Breast epithelium (tissue), 4 donors: ENCODE measurements at regions not wholly inside any gene's neighbourhood (a gene's known extent, or its start where the extent isn't known, plus 50 kb on each side); places are given as distances from the start of the nearest gene placed in this dataset.

Experiments
- DNase-seq, 2 donors: peaks; one replicate each; pipeline ENCODE4 v3.0.0-alpha.2; 2019; ENCODE audit warnings: low spot score in 2 of 2
- H3K27ac ChIP-seq, 2 donors: fragments of 200-600 bp; sonication (generic) in 1 of 2; one replicate each; pipeline ENCODE4 v1.5.1; 2016 to 2019; ENCODE audit warnings: mild to moderate bottlenecking in 1 of 2
- H3K27me3 ChIP-seq, 2 donors: fragments of 200-600 bp; sonication (generic) in 1 of 2; one replicate each; pipeline versions ENCODE4 v1.5.1 to v1.6.0; 2017 to 2019; ENCODE audit warnings: control low read depth in 1 of 2, mild to moderate bottlenecking in 1 of 2
- H3K36me3 ChIP-seq: fragments of 200-600 bp; one replicate; pipeline ENCODE4 v1.5.1; 2019
- H3K4me1 ChIP-seq, 2 donors: fragments of 200-600 bp; sonication (generic); one replicate each; pipeline ENCODE4 v1.5.1; 2016 to 2019; ENCODE audit warnings: control low read depth in 1 of 2
- H3K4me3 ChIP-seq, 3 donors: fragments of 200-600 bp; sonication (generic); 1 replicate in 2 of 3; 2 replicates in 1 of 3; pipeline ENCODE4 v1.5.1; 2016 to 2019; ENCODE audit warnings: mild to moderate bottlenecking in 3 of 3, moderate library complexity in 2 of 3
- H3K9me3 ChIP-seq, 2 donors: fragments of 200-600 bp; sonication (generic) in 1 of 2; one replicate each; pipeline ENCODE4 v1.5.1; 2016 to 2019; ENCODE audit warnings: control low read depth in 1 of 2
- CTCF ChIP-seq, 3 donors: fragments of 450-650 bp; IDR thresholded peaks; one replicate each; pipeline ENCODE4 v1.5.1; 2016 to 2017; ENCODE audit warnings: antibody characterized with exemption in 3 of 3, mild to moderate bottlenecking in 3 of 3, moderate library complexity in 3 of 3
- POLR2A ChIP-seq: fragments of 450-650 bp; IDR thresholded peaks from one replicate; pipeline ENCODE4 v1.6.1; 2016; ENCODE audit warnings: antibody characterized with exemption, mild to moderate bottlenecking, moderate library complexity
- POLR2AphosphoS5 ChIP-seq, 3 donors: sonication (generic); formaldehyde crosslinking; IDR thresholded peaks; one replicate each; pipeline ENCODE4 v1.6.1; 2017; ENCODE audit warnings: antibody characterized with exemption in 3 of 3
- intact Hi-C: fragments of 100-400 bp; cut with DNase I; formaldehyde crosslinking; loops from one replicate; pipeline ENCODE4 v1.15.1; 2023; ENCODE audit warnings: low total_unique reads

GRCh38 chr14:44347316-44347715 lies 159.8 kb downstream of the FSCB start:
- no peak for TF ChIP-seq POLR2AphosphoS5 (IDR thresholded peaks at IDR 0.05)
- TF ChIP-seq CTCF (IDR thresholded peaks at IDR 0.05): no peak
- no peak for TF ChIP-seq POLR2A
- no peak overlapping the region for H3K27ac ChIP-seq
- H3K4me1 ChIP-seq: no peaks in the 10 kb centered on the region
- intact Hi-C loops: no loop called here
- no peaks in the 10 kb centered on the region for H3K27me3 ChIP-seq
- no peaks in the 10 kb centered on the region for H3K36me3 ChIP-seq
- DNase-seq: no peak
- H3K4me3 ChIP-seq: no peak overlapping the region
- peaks cover 14 to 27% of the 10 kb centered on the region in 2 donors for H3K9me3 ChIP-seq

DNA sequence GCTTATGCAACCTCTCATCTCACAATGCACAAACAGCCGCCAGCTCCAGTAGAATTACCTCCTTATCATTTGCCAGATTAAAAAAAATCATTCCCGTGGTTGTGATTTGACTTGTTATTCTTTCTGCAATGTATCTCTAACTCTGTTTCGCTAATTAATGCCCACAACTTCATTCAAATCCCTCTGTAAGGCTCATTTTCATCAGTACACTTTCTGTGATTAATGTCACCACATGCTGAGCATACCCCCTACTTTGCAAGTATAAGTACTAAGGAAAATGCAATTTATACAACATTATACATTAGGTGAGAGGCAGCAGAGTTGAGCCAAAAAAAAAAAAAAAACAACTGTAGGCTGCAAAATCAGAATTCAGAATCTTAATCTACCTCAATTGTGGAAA lies 166.0 kb downstream of the FSCB start:
- no peak for TF ChIP-seq POLR2A
- TF ChIP-seq CTCF (IDR thresholded peaks at IDR 0.05): no peak
- no peak for TF ChIP-seq POLR2AphosphoS5 (IDR thresholded peaks at IDR 0.05)
- no peak for DNase-seq
- no peak overlapping the region for H3K4me3 ChIP-seq
- peaks cover 0 to 5% of the 10 kb centered on the region in 2 donors for H3K9me3 ChIP-seq
- no peaks in the 10 kb centered on the region for H3K27me3 ChIP-seq
- intact Hi-C loops: no loop called here
- no peaks in the 10 kb centered on the region for H3K4me1 ChIP-seq
- no peaks in the 10 kb centered on the region for H3K36me3 ChIP-seq
- H3K27ac ChIP-seq: no peak overlapping the region

DNA sequence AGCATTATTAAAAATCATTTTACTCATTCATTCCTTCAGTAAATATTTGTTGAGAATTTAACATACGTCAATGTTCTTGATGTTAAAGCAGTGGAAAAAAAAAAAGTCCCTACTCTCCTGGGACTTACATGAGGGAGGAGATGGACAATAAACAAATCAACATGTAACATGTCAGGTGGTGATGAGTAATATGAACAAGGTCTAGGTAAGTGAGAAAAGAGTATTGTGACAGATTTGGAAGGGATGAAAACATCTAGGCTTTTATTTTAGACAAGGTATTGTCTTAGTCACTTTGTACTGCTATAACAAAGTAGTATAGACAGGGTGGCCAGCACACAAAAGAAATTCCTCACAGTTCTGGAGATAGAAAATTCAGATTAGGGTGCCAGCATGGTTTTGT lies 167.2 kb downstream of the FSCB start:
- H3K27me3 ChIP-seq: no peaks in the 10 kb centered on the region
- H3K4me3 ChIP-seq: no peak overlapping the region
- H3K27ac ChIP-seq: no peak overlapping the region
- DNase-seq: no peak
- H3K36me3 ChIP-seq: no peaks in the 10 kb centered on the region
- H3K9me3 ChIP-seq: no peaks in the 10 kb centered on the region
- intact Hi-C loops: no loop called here
- H3K4me1 ChIP-seq: no peaks in the 10 kb centered on the region
- TF ChIP-seq POLR2AphosphoS5 (IDR thresholded peaks at IDR 0.05) (no peak), CTCF (IDR thresholded peaks at IDR 0.05) (no peak), POLR2A (no peak)

DNA sequence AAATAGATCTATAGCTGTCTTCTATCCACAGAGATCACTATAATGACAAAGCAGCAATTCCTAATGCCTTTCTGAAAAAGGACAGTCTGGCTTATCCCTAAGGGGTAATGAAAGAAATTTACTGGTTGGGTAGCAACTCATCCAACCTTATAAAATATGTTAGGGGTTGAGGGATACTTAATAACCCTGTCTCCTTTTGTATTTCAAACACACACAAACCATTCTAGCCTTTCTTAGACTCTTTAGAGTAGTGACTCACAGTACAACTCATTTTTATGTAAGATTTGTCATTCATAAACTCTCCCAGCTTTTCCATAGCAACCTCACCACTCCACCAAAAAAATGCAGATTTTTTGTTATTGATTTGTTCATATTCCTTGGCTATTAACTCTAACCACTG lies 167.9 kb downstream of the FSCB start:
- Histone ChIP-seq H3K9me3 (no peaks in the 10 kb centered on the region), H3K27me3 (no peaks in the 10 kb centered on the region), H3K4me1 (no peaks in the 10 kb centered on the region), H3K36me3 (no peaks in the 10 kb centered on the region), H3K4me3 (no peak overlapping the region), H3K27ac (no peak overlapping the region)
- no peak for DNase-seq
- TF ChIP-seq CTCF (IDR thresholded peaks at IDR 0.05): no peak
- TF ChIP-seq POLR2A: no peak
- TF ChIP-seq POLR2AphosphoS5 (IDR thresholded peaks at IDR 0.05): no peak
- intact Hi-C loops: no loop called here

- no peaks in the 10 kb centered on the region for H3K4me1 ChIP-seq
- no peaks in the 10 kb centered on the region for H3K9me3 ChIP-seq
- no peak for TF ChIP-seq CTCF (IDR thresholded peaks at IDR 0.05)
- no peak overlapping the region for H3K27ac ChIP-seq
- no peak overlapping the region for H3K4me3 ChIP-seq
- intact Hi-C loops: no loop called here
- H3K27me3 ChIP-seq: no peaks in the 10 kb centered on the region
- no peak for DNase-seq
- H3K36me3 ChIP-seq: no peaks in the 10 kb centered on the region
These were observed 189.7 kb downstream of the FSCB start for GRCh38 chr14:44317441-44317746.
